BJ (cell line): ENCODE measurements at regions not wholly inside any gene's neighbourhood (a gene's known extent, or its start where the extent isn't known, plus 50 kb on each side); places are given as distances from the start of the nearest gene placed in this dataset.

Source experiments
- CTCF ChIA-PET: fragments of 350-600 bp; formaldehyde crosslinking; extraction: SDS; loops from one replicate; lab custom pipeline; 2021; ENCODE audit warnings: antibody characterized with exemption, inconsistent platforms; lab: Yijun Ruan, JAX
- POLR2A ChIA-PET: fragments of 300-600 bp; sonication (Branson Sonifier 250); formaldehyde crosslinking; extraction: SDS; loops from one replicate; lab custom pipeline; 2021; ENCODE audit warnings: antibody characterized with exemption; lab: Charles Lee
- DNase-seq: peaks from one replicate; pipeline ENCODE4 v3.0.0-alpha.2; 2011; ENCODE audit warnings: low read depth
- H3K27me3 ChIP-seq: 2 replicates; pipeline ENCODE4 v1.6.0; 2011; ENCODE audit warnings: low read length; ENCODE audit not compliant: control insufficient read depth, insufficient read depth
- H3K36me3 ChIP-seq: 2 replicates; pipeline ENCODE4 v1.5.1; 2011; ENCODE audit warnings: low read length; ENCODE audit not compliant: control insufficient read depth, insufficient read depth
- H3K4me3 ChIP-seq: 2 replicates; pipeline ENCODE4 v1.5.1; 2011; ENCODE audit warnings: low read depth, mild to moderate bottlenecking, control low read depth, low read length
- CTCF ChIP-seq: IDR thresholded peaks from 2 replicates; pipeline ENCODE4 v1.5.1; 2011; ENCODE audit warnings: low read depth, mild to moderate bottlenecking, control low read depth, inconsistent platforms, low read length, moderate library complexity; ENCODE audit not compliant: insufficient read depth

- Histone ChIP-seq H3K27me3 (no peaks in the 10 kb centered on the region), H3K36me3 (no peaks in the 10 kb centered on the region), H3K4me3 (no peak overlapping the region)
- ChIA-PET CTCF (interaction anchor here (0.8 to 1.6 kb wide), 3 partner anchors 11 to 272 kb away, joined by 3 to 4 read pairs (median 3); no protein-coding TSS in a partner anchor), POLR2A (no interaction called here)
- no peak for TF ChIP-seq CTCF
- DNase-seq = no peak
These were observed 118.3 kb downstream of the FAT3 start for GRCh38 chr11:92342886-92343285.

- POLR2A ChIA-PET = no interaction called here
- no peaks in the 10 kb centered on the region for H3K27me3 ChIP-seq
- CTCF ChIA-PET = interaction anchor here (0.6 kb wide), 1 partner anchor 44 kb away, joined by 3 read pairs; no protein-coding TSS in a partner anchor
These were observed 121.6 kb downstream of the FAT3 start for GRCh38 chr11:92346220-92346619.

GRCh38 chr11:92347454-92347853 lies 122.8 kb downstream of the FAT3 start:
- no peak for TF ChIP-seq CTCF
- DNase-seq = no peak
- no peaks in the 10 kb centered on the region for H3K36me3 ChIP-seq
- no peak overlapping the region for H3K4me3 ChIP-seq
- ChIA-PET CTCF (no interaction called here), POLR2A (no interaction called here)
- H3K27me3 ChIP-seq = no peaks in the 10 kb centered on the region

More at GRCh38 chr11:92346220-92346619, 121.6 kb downstream of the FAT3 start:
- no peak for TF ChIP-seq CTCF
- Histone ChIP-seq H3K36me3 (no peaks in the 10 kb centered on the region), H3K4me3 (no peak overlapping the region)
- no peak for DNase-seq

- Histone ChIP-seq H3K36me3 (no peaks in the 10 kb centered on the region), H3K4me3 (no peak overlapping the region), H3K27me3 (no peaks in the 10 kb centered on the region)
- DNase-seq = no peak
- ChIA-PET CTCF (interaction anchor here (1.0 kb wide), 1 partner anchor 20 kb away, joined by 3 read pairs; no protein-coding TSS in a partner anchor), POLR2A (no interaction called here)
- TF ChIP-seq CTCF = no peak
These were observed 125.0 kb downstream of the FAT3 start for GRCh38 chr11:92349486-92350156.

GRCh38 chr11:92357344-92357743 lies 132.7 kb downstream of the FAT3 start:
- Histone ChIP-seq H3K27me3 (no peaks in the 10 kb centered on the region), H3K36me3 (no peaks in the 10 kb centered on the region), H3K4me3 (no peak overlapping the region)
- ChIA-PET POLR2A (no interaction called here), CTCF (no interaction called here)
- DNase-seq = no peak
- TF ChIP-seq CTCF = no peak
